CD4-positive, alpha-beta T cell treated with Interleukin-12 subunit alpha and Interleukin-12 subunit beta, for 1 hour (primary cell): ENCODE measurements at regions not wholly inside any gene's neighbourhood (a gene's known extent, or its start where the extent isn't known, plus 50 kb on each side); places are given as distances from the start of the nearest gene placed in this dataset.

Experiments used
- DNase-seq: peaks from one replicate; pipeline ENCODE4 v3.0.0-alpha.2; 2020

- DNase-seq: no peak
These were observed 132.9 kb downstream of the TPRA1 start for GRCh38 chr3:127457546-127458145.

- DNase-seq: no peak
These were observed 133.4 kb downstream of the TPRA1 start for GRCh38 chr3:127457094-127457475.

GRCh38 chr3:127456471-127457093, 134.0 kb downstream of the TPRA1 start:
- no peak for DNase-seq

- DNase-seq: peak; percentile 37
These were observed 134.7 kb downstream of the TPRA1 start for GRCh38 chr3:127455541-127456450.

- no peak for DNase-seq
These were observed 135.6 kb downstream of the TPRA1 start for GRCh38 chr3:127454968-127455367.

GRCh38 chr3:127454051-127454450, 136.5 kb downstream of the TPRA1 start:
- DNase-seq: no peak

GRCh38 chr3:127452321-127452821, 138.2 kb downstream of the TPRA1 start:
- DNase-seq: no peak

GRCh38 chr3:127451321-127451720, 139.2 kb downstream of the TPRA1 start:
- DNase-seq: no peak

- no peak for DNase-seq
These were observed 140.2 kb downstream of the TPRA1 start for GRCh38 chr3:127450331-127450730.

- DNase-seq: no peak
These were observed 140.9 kb downstream of the TPRA1 start for GRCh38 chr3:127449486-127450212.

GRCh38 chr3:127448671-127449070, 141.9 kb downstream of the TPRA1 start:
- no peak for DNase-seq

- DNase-seq: no peak
These were observed 142.4 kb downstream of the TPRA1 start for GRCh38 chr3:127448161-127448561.

- DNase-seq: no peak
These were observed 143.8 kb downstream of the TPRA1 start for GRCh38 chr3:127446756-127447155.

GRCh38 chr3:127445581-127446343, 144.8 kb downstream of the TPRA1 start:
- DNase-seq: no peak

GRCh38 chr3:127444761-127445160, 145.8 kb downstream of the TPRA1 start:
- DNase-seq: no peak

- no peak for DNase-seq
These were observed 146.8 kb downstream of the TPRA1 start for GRCh38 chr3:127443581-127444375.

GRCh38 chr3:127442506-127442905, 148.0 kb downstream of the TPRA1 start:
- no peak for DNase-seq

- no peak for DNase-seq
These were observed 148.8 kb downstream of the TPRA1 start for GRCh38 chr3:127441764-127442163.

- DNase-seq: no peak
These were observed 150.1 kb downstream of the TPRA1 start for GRCh38 chr3:127440384-127440783.

GRCh38 chr3:127439621-127440020, 150.9 kb downstream of the TPRA1 start:
- DNase-seq: no peak

GRCh38 chr3:127438951-127439350, 151.1 kb upstream of the PRR20G start:
- DNase-seq: no peak
